Activated CD4-positive, alpha-beta memory T cell treated with anti-CD3 and anti-CD28 coated beads for 36 hours (primary cell): ENCODE measurements at regions not wholly inside any gene's neighbourhood (a gene's known extent, or its start where the extent isn't known, plus 50 kb on each side); places are given as distances from the start of the nearest gene placed in this dataset.
"Not testable (repeated sequence)": the region's sequence is repeated elsewhere in the genome, so short reads cannot be mapped to it uniquely, and the experiment has no call there.

Source experiments
- CTCF ChIA-PET: fragments of 350-600 bp; sonication (Branson Sonifier 250); formaldehyde crosslinking; loops from one replicate; lab custom pipeline; 2021; ENCODE audit warnings: antibody characterized with exemption, inconsistent platforms; lab: Charles Lee
- POLR2A ChIA-PET: fragments of 350-600 bp; sonication (Branson Sonifier 250); formaldehyde crosslinking; loops from one replicate; lab custom pipeline; 2021; ENCODE audit warnings: antibody characterized with exemption; lab: Charles Lee
- DNase-seq: peaks from one replicate; pipeline ENCODE4 v3.0.0-alpha.2; 2020
- H3K27ac Mint-ChIP-seq: one replicate; pipeline ENCODE4 v1.8.0; 2021; ENCODE audit warnings: mixed read lengths
- H3K27me3 Mint-ChIP-seq: one replicate; pipeline ENCODE4 v1.8.0; 2021; ENCODE audit warnings: mixed read lengths
- H3K36me3 Mint-ChIP-seq: one replicate; pipeline ENCODE4 v1.8.0; 2021; ENCODE audit warnings: mixed read lengths
- H3K4me1 Mint-ChIP-seq: one replicate; pipeline ENCODE4 v1.8.0; 2021; ENCODE audit warnings: low read depth, mixed read lengths
- H3K4me3 Mint-ChIP-seq: one replicate; pipeline ENCODE4 v1.8.0; 2021; ENCODE audit warnings: mild to moderate bottlenecking, mixed read lengths
- H3K9me3 Mint-ChIP-seq: one replicate; pipeline ENCODE4 v1.8.0; 2021; ENCODE audit warnings: mixed read lengths
- intact Hi-C: fragments of 100-400 bp; cut with micrococcal nuclease; formaldehyde crosslinking; loops from one replicate; pipeline ENCODE4 v1.15.1; 2023

DNA sequence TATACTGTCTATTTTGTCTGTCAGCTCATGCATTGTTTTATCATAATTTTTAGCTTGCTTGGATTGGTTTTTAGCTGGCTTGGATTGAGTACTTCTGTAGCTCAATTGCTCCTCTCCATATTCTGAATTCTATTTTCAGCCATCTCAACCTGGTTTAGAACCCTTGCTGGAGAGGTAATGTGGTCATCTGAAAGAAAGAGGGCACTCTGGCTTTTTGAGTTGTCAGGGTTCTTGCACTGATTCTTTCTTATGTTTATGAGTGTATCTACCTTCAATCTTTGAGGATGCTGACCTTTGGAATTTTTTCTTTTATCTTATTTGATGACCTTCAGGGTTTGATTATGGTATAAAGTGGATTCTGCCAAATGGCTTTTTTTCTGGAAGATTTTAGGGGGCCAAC lies 632.7 kb upstream of the ID4 start:
- Mint-ChIP-seq H3K4me3 (no peak overlapping the region), H3K36me3 (no peaks in the 10 kb centered on the region), H3K9me3 (peaks cover 29% of the 10 kb centered on the region), H3K27ac (no peak overlapping the region), H3K27me3 (no peaks in the 10 kb centered on the region), H3K4me1 (no peaks in the 10 kb centered on the region)
- CTCF ChIA-PET = no interaction called here
- POLR2A ChIA-PET = no interaction called here
- intact Hi-C loops = no loop called here
- DNase-seq = no peak

DNA sequence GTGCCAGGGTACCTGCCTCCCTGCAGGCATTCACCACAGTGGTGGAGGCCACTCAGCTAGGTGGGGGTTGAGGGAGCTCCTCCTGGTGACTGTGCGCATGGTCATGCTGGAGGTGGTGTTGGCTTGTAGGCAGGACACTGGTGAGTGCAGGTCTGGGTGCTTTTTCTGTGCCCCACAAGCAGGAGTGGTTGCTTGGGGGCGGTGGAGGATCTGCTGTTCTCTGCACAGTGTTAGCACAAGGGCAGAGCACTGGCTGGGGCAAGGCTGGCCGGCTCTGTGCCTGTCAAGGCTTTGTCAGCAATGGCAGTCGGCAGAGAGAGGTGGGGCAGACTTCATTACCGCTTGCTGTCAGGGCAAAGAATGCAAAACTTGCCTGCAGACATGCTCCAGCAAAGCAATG lies 632.1 kb upstream of the ID4 start:
- Mint-ChIP-seq H3K36me3 (no peaks in the 10 kb centered on the region), H3K4me1 (no peaks in the 10 kb centered on the region), H3K27me3 (no peaks in the 10 kb centered on the region), H3K9me3 (peaks cover 23% of the 10 kb centered on the region), H3K27ac (no peak overlapping the region), H3K4me3 (no peak overlapping the region)
- ChIA-PET CTCF (no interaction called here), POLR2A (no interaction called here)
- no peak for DNase-seq
- intact Hi-C loops = no loop called here

DNA sequence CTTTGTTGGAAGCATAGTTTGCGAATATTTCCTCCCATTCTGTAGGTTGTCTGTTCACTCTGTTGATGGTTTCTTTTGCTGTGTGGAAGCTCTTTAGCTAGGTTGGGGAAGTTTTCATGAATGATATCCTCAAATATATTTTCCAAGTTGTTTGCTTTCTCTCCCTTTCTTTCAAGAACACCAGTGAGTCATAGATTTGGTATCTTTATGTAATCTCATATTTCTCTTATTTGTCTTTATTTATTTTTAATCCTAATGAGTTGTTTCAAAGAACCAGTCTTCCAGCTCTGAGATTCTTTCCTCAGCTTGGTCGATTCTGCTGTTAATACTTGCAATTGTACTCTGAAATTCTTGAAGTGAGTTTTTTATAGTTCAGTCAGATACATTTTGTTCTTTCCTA lies 628.0 kb upstream of the ID4 start:
- Mint-ChIP-seq H3K9me3 (peaks cover 5% of the 10 kb centered on the region), H3K27ac (no peak overlapping the region), H3K36me3 (no peaks in the 10 kb centered on the region), H3K27me3 (no peaks in the 10 kb centered on the region), H3K4me1 (no peaks in the 10 kb centered on the region), H3K4me3 (no peak overlapping the region)
- ChIA-PET POLR2A (no interaction called here), CTCF (interaction anchor here (1.3 kb wide), 1 partner anchor 613 kb away, joined by 3 read pairs; no protein-coding TSS in a partner anchor)
- intact Hi-C loops = no loop called here
- DNase-seq = no peak

DNA sequence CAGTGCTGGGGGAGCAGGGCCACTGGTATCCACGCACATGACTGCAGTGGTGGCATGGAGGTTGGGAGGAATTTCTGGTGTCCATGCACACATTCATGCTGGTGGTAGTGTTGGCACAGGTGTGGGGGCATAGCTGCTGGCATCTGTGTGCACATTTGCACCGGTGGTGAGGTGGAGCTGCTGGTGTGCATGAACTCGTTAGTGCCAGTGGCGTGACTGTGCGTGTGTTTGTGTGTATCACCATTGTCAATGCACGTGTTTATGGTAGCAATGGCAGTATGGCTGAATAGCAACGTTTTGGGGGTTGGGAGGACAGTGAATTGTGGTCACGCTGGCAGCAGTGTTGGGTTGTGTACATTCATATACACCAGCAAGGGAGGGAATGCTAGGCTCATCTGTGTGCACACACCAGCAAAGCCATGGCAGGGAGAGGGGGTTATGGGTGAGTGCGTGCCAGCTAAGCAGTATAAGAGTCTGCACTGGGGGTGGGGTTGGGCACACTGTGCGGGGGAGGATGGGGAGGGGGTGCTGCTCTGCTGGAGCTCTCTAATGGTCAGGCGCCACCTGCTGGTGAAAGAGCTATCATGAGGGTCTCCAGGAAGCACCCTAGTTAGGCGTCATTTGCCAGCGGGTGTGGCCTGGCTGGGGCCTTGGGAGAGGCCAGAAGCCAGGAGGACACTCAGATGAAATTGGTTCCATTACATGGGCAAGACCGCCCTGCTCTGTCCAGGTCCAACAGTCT lies 626.1 kb upstream of the ID4 start:
- Mint-ChIP-seq H3K36me3 (no peaks in the 10 kb centered on the region), H3K27me3 (no peaks in the 10 kb centered on the region), H3K9me3 (peaks cover 5% of the 10 kb centered on the region), H3K27ac (no peak overlapping the region), H3K4me1 (no peaks in the 10 kb centered on the region), H3K4me3 (no peak overlapping the region)
- intact Hi-C loops = no loop called here
- CTCF ChIA-PET = interaction anchor here (0.6 kb wide), 1 partner anchor 616 kb away, joined by 3 read pairs; no protein-coding TSS in a partner anchor
- DNase-seq = peak; percentile 10
- POLR2A ChIA-PET = no interaction called here

DNA sequence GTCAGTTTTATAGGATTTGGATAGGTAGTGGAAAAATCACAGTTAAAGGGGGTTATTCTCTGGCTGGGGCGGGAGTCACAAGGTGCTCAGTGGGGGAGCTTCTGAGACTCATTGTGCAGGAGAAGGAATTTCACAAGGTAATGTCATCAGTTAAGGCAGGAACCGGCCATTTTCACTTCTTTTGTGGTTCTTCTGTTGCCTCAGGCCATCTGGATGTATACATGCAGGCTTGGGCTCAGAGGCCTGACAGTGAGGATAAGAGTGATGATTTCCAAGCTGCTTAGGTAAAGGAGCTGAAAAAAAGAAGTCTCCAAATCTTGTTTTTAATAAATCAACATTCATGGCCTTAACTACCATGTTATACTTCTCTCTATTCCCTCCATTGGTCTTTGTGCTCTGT lies 622.9 kb upstream of the ID4 start:
- Mint-ChIP-seq H3K36me3 (no peaks in the 10 kb centered on the region), H3K4me3 (no peak overlapping the region), H3K27me3 (no peaks in the 10 kb centered on the region), H3K9me3 (peaks cover 2% of the 10 kb centered on the region), H3K4me1 (no peaks in the 10 kb centered on the region), H3K27ac (no peak overlapping the region)
- ChIA-PET CTCF (no interaction called here), POLR2A (no interaction called here)
- intact Hi-C loops = no loop called here
- no peak for DNase-seq

DNA sequence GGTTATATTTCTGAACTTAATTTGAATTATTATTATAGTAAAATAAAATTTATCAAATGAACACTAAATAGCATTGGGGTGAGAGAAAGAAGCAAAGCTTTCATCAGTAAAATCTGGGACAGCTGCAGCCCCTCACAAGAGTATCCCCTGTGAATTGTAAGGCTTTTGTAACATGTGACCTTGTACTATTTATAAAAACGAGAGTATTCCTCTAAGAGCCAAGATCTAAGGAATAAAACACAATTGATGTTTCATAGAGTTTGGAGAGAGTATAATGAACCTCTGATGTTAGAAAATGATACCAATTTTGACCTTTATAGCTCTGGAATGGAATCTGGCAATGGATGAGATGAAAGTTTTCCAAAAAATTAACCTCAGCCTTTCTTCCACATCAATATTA lies 617.2 kb upstream of the ID4 start:
- no peaks in the 10 kb centered on the region for H3K27me3 Mint-ChIP-seq
- H3K4me3 Mint-ChIP-seq = no peak overlapping the region
- CTCF ChIA-PET = no interaction called here
- POLR2A ChIA-PET = no interaction called here
- H3K9me3 Mint-ChIP-seq = no peaks in the 10 kb centered on the region
- no peak for DNase-seq
- H3K36me3 Mint-ChIP-seq = no peaks in the 10 kb centered on the region
- no peaks in the 10 kb centered on the region for H3K4me1 Mint-ChIP-seq
- intact Hi-C loops = no loop called here
- H3K27ac Mint-ChIP-seq = no peak overlapping the region

DNA sequence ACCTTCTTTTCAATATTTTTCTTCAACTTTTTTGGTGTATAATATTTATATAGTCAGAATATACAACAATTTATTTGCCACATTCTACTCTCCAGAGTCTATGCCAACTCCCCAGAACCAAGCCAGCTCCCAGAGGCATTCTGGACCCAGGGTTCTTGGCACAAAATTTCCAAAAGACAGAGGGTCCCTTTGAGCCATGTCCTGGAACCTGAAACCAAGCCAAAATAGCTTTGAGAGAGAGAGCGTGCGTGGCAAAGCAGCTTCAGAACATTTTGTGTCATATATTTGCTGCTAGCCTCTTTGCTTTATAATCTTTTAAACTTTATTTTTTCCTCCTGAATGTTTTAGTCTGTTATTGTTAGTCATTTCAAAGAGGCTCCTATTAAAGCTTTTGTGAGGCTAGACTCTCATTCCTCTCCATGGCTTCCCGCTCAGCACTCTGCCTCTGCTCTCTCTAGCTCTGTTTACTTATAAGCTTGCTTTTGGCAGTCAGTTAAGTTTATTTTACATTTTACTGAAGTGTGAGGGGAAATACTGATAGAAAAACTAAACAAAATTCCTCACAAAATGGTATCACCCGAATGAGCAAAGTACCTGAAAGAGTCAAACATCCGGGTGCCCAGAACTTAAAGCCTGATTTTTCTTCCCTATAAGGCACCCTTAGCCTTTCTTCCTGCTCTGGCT lies 605.1 kb upstream of the ID4 start:
- ChIA-PET POLR2A (no interaction called here), CTCF (interaction anchor here (0.7 kb wide), 1 partner anchor 24 kb away, joined by 3 read pairs; no protein-coding TSS in a partner anchor)
- intact Hi-C loops = no loop called here
- DNase-seq = no peak
- peaks cover 18% of the 10 kb centered on the region for H3K9me3 Mint-ChIP-seq
- no peak overlapping the region for H3K4me3 Mint-ChIP-seq
- H3K27me3 Mint-ChIP-seq = no peaks in the 10 kb centered on the region
- H3K4me1 Mint-ChIP-seq = no peaks in the 10 kb centered on the region
- no peak overlapping the region for H3K27ac Mint-ChIP-seq
- no peaks in the 10 kb centered on the region for H3K36me3 Mint-ChIP-seq

DNA sequence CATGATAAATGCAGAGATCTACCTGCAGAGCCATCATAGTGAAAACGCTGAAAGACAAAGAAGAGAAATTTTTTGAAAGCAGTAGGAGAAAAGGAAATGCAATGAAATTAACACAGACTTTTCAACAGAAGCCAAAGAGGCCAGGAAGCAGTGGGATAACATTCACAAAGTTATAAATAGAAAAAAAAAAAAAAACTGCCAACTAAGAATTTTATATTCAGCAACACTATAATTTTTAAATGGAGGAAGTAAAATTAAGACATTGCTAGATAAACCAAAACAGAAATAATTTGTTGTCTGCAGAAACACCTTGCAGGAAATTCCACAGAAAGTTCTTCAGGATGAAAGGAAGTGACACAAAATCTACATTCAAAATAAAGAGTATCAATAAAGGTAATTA lies 591.5 kb upstream of the ID4 start:
- Mint-ChIP-seq H3K9me3 (peaks cover 59% of the 10 kb centered on the region), H3K4me3 (no peak overlapping the region), H3K36me3 (no peaks in the 10 kb centered on the region), H3K4me1 (no peaks in the 10 kb centered on the region), H3K27ac (no peak overlapping the region), H3K27me3 (no peaks in the 10 kb centered on the region)
- no peak for DNase-seq
- CTCF ChIA-PET = no interaction called here
- intact Hi-C loops = no loop called here
- POLR2A ChIA-PET = no interaction called here

DNA sequence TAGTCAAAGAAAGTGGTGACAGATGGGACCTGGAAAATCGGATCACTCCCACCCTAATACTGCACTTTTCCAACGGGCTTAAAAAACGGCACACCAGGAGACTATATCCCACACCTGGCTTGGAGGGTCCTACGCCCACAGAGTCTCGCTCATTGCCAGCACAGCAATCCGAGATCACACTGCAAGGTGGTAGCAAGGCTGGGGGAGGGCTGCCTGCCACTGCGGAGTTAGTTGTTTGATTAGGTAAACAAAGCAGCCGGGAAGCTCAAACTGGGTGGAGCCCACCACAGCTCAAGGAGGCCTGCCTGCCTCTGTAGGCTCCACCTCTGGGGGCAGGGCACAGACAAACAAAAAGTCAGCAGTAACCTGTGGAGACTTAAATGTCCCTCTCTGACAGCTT lies 590.0 kb upstream of the ID4 start:
- DNase-seq, H3K4me3 Mint-ChIP-seq, H3K27me3 Mint-ChIP-seq, POLR2A ChIA-PET, H3K4me1 Mint-ChIP-seq, H3K36me3 Mint-ChIP-seq, H3K27ac Mint-ChIP-seq, intact Hi-C loops, CTCF ChIA-PET: not testable (repeated sequence)
- H3K9me3 Mint-ChIP-seq = peaks cover 55% of the 10 kb centered on the region

DNA sequence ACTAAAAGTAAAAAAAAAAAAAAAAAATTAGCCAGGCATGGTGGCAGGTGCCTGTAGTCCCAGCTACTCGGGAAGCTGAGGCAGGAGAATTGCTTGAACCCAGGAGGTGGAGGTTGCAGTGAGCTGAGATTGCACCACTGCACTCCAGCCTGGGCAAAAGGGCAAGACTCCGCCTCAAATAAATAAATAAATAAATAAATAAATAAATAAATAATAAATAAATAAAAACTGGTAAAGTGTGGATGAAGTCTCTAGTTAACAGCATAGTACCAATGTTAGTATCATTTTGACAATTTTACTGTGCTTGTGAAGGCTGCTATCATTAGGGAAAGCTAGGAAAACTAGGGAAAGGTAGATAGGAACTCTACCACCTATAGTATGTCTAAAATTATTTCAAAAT lies 581.0 kb upstream of the ID4 start:
- H3K4me1 Mint-ChIP-seq, DNase-seq, H3K27ac Mint-ChIP-seq, H3K36me3 Mint-ChIP-seq, intact Hi-C loops, H3K4me3 Mint-ChIP-seq, H3K27me3 Mint-ChIP-seq, CTCF ChIA-PET, POLR2A ChIA-PET: not testable (repeated sequence)
- peaks cover 15% of the 10 kb centered on the region for H3K9me3 Mint-ChIP-seq

DNA sequence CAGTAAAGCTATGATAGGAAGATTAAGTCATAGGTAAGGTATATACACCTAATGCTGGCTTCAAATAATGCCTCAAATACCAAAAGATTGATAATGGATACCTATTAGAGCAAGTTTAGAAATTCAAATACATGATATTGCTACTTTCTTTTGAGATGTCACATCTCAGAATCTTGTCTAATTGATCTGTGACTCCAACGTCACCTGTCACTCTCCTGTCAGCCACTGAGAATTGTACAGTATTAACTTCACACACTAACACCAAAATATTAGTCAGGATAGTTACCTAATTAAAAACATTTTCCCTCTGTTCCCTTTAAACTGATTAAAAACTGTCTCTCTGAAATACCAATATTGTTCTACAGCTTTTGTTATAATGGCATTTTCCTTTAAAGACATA lies 575.5 kb upstream of the ID4 start:
- Mint-ChIP-seq H3K27me3 (no peaks in the 10 kb centered on the region), H3K4me1 (no peaks in the 10 kb centered on the region), H3K27ac (no peak overlapping the region), H3K4me3 (no peak overlapping the region), H3K9me3 (peaks cover 6% of the 10 kb centered on the region), H3K36me3 (no peaks in the 10 kb centered on the region)
- no peak for DNase-seq
- intact Hi-C loops = no loop called here
- CTCF ChIA-PET = no interaction called here
- POLR2A ChIA-PET = no interaction called here

DNA sequence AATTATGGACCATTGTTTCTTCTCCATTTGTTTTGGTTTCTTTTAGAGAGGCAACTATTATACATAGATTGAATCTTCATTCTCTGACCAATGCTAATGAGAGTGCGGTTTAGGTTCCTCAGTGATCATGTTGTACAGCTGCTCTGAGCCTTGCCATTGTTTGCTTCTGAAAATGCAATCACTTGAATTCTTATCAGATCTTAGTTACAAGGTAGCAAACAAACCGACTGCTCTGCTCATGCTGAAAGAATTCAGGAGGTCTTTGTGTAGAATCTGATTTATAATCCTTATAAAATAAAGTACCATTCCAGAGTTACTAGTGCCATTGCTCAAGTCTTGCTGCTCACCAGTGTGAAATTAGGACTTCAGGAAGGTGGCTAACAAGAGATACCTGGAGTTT lies 569.1 kb upstream of the ID4 start:
- H3K27ac Mint-ChIP-seq = no peak overlapping the region
- peaks cover 5% of the 10 kb centered on the region for H3K9me3 Mint-ChIP-seq
- intact Hi-C loops = no loop called here
- no peaks in the 10 kb centered on the region for H3K36me3 Mint-ChIP-seq
- ChIA-PET POLR2A (no interaction called here), CTCF (no interaction called here)
- no peak overlapping the region for H3K4me3 Mint-ChIP-seq
- DNase-seq = no peak
- no peaks in the 10 kb centered on the region for H3K4me1 Mint-ChIP-seq
- H3K27me3 Mint-ChIP-seq = no peaks in the 10 kb centered on the region

DNA sequence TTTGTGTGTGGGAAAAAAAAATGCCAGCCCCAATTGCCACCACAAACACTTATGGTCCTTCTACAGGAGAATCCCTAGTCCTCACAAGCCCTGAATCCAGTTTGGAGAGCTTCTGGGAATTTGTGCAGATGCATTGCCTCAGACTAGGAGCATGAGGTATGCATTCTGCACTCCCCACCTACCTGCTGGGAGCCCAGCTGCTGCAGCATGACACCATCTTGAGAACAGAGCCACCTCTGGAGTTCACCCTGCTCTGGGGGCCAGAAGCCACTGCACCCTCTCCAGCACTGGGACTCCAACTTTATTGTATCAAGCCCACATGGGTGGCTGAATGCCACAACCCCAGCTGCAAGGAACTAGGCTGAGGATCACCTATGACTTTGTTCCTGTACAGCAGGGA lies 568.5 kb upstream of the ID4 start:
- intact Hi-C loops = no loop called here

More for the DNA sequence above, 568.5 kb upstream of the ID4 start:
- H3K9me3 Mint-ChIP-seq = peaks cover 5% of the 10 kb centered on the region
- no peaks in the 10 kb centered on the region for H3K4me1 Mint-ChIP-seq
- no peaks in the 10 kb centered on the region for H3K27me3 Mint-ChIP-seq
- H3K27ac Mint-ChIP-seq = no peak overlapping the region
- H3K4me3 Mint-ChIP-seq = no peak overlapping the region
- no peak for DNase-seq
- no peaks in the 10 kb centered on the region for H3K36me3 Mint-ChIP-seq
- CTCF ChIA-PET = no interaction called here
- POLR2A ChIA-PET = no interaction called here
